Hepatocyte (in vitro differentiated cells): ENCODE measurements at regions not wholly inside any gene's neighbourhood (a gene's known extent, or its start where the extent isn't known, plus 50 kb on each side); places are given as distances from the start of the nearest gene placed in this dataset.

Source experiments
- DNase-seq: peaks from one replicate; pipeline ENCODE4 v3.0.0-alpha.2; 2016; ENCODE audit warnings: low spot score
- H2AFZ ChIP-seq: fragments of 200-600 bp; sonication (generic); 2 replicates; pipeline ENCODE4 v1.6.0; 2016; ENCODE audit warnings: antibody characterized with exemption, mild to moderate bottlenecking
- H3K27ac ChIP-seq: fragments of 200-600 bp; sonication (generic); 2 replicates; pipeline ENCODE4 v1.5.1; 2016; ENCODE audit warnings: mild to moderate bottlenecking
- H3K27me3 ChIP-seq: fragments of 200-600 bp; sonication (generic); 2 replicates; pipeline ENCODE4 v1.6.1; 2016
- H3K36me3 ChIP-seq: fragments of 200-600 bp; sonication (generic); replicated peaks from 2 replicates; pipeline ENCODE4 v1.5.1; 2016; ENCODE audit warnings: low read depth; ENCODE audit not compliant: insufficient read depth
- H3K4me1 ChIP-seq: fragments of 200-600 bp; sonication (generic); 2 replicates; pipeline ENCODE4 v1.5.1; 2016; ENCODE audit warnings: mild to moderate bottlenecking, moderate library complexity; ENCODE audit not compliant: insufficient read depth
- H3K4me2 ChIP-seq: fragments of 200-600 bp; sonication (generic); 2 replicates; pipeline ENCODE4 v1.6.0; 2016
- H3K4me3 ChIP-seq: fragments of 200-600 bp; sonication (generic); 2 replicates; pipeline ENCODE4 v1.5.1; 2016; ENCODE audit warnings: mild to moderate bottlenecking
- H3K79me2 ChIP-seq: fragments of 200-600 bp; sonication (generic); 2 replicates; pipeline ENCODE4 v1.6.0; 2017; ENCODE audit warnings: mild to moderate bottlenecking
- H3K9me2 ChIP-seq: fragments of 200-600 bp; sonication (generic); replicated peaks from 2 replicates; pipeline ENCODE4 v1.6.0; 2017; ENCODE audit warnings: mild to moderate bottlenecking; ENCODE audit not compliant: insufficient read depth
- H3K9me3 ChIP-seq: fragments of 200-600 bp; sonication (generic); 2 replicates; pipeline ENCODE4 v1.5.1; 2016; ENCODE audit warnings: low read depth, mild to moderate bottlenecking
- H4K20me1 ChIP-seq: fragments of 200-600 bp; sonication (generic); 2 replicates; pipeline ENCODE4 v1.6.0; 2016; ENCODE audit warnings: mild to moderate bottlenecking; ENCODE audit not compliant: insufficient read depth, poor library complexity, severe bottlenecking
- CTCF ChIP-seq: fragments of 200-600 bp; sonication (generic); IDR thresholded peaks from 2 replicates; pipeline ENCODE4 v1.5.1; 2016; ENCODE audit warnings: antibody characterized with exemption, mild to moderate bottlenecking; ENCODE audit not compliant: poor library complexity
- EZH2 ChIP-seq: fragments of 200-600 bp; sonication (generic); IDR thresholded peaks from 2 replicates; pipeline ENCODE4 v1.6.1; 2016; ENCODE audit warnings: antibody characterized with exemption, mild to moderate bottlenecking, borderline replicate concordance
- EZH2phosphoT487 ChIP-seq: fragments of 200-600 bp; sonication (generic); IDR thresholded peaks from one replicate; pipeline ENCODE4 v1.6.1; 2018; ENCODE audit warnings: antibody characterized with exemption, mild to moderate bottlenecking, low read depth, moderate library complexity; ENCODE audit not compliant: unreplicated experiment, severe bottlenecking
- WGBS: methylation state at CpG from one replicate; pipeline ENCODE4 v1.1.6; 2016; ENCODE audit warnings: low lambda C conversion rate; ENCODE audit errors: missing lambda C conversion rate; 5-methylcytosine and 5-hydroxymethylcytosine counted together

- H3K27me3 ChIP-seq = no peaks in the 10 kb centered on the region
- TF ChIP-seq EZH2 (no peak), CTCF (no peak), EZH2phosphoT487 (no peak)
- DNase-seq = no peak
- H3K4me2 ChIP-seq = no peak overlapping the region
- H3K36me3 ChIP-seq = no peaks in the 10 kb centered on the region
- H3K4me3 ChIP-seq = no peak overlapping the region
- no peaks in the 10 kb centered on the region for H3K9me3 ChIP-seq
- H3K27ac ChIP-seq = no peak overlapping the region
- no peaks in the 10 kb centered on the region for H3K79me2 ChIP-seq
- H3K9me2 ChIP-seq = no peaks in the 10 kb centered on the region
- no peaks in the 10 kb centered on the region for H4K20me1 ChIP-seq
- H2AFZ ChIP-seq = no peak overlapping the region
- 91% methylated on average over 3 of the region's 3 CpGs for WGBS
- no peaks in the 10 kb centered on the region for H3K4me1 ChIP-seq
Observed at GRCh38 chr1:69167876-69168275, 399.8 kb upstream of the LRRC7 start.

GRCh38 chr1:69171248-69171647 is 396.5 kb upstream of the LRRC7 start:
- no peaks in the 10 kb centered on the region for H4K20me1 ChIP-seq
- no peak overlapping the region for H3K4me2 ChIP-seq
- H3K27me3 ChIP-seq = no peaks in the 10 kb centered on the region
- no peaks in the 10 kb centered on the region for H3K9me2 ChIP-seq
- H3K27ac ChIP-seq = no peak overlapping the region
- H3K79me2 ChIP-seq = no peaks in the 10 kb centered on the region
- H2AFZ ChIP-seq = no peak overlapping the region
- no peaks in the 10 kb centered on the region for H3K9me3 ChIP-seq
- H3K4me3 ChIP-seq = no peak overlapping the region
- no peak for TF ChIP-seq EZH2
- TF ChIP-seq CTCF = no peak
- no peak for TF ChIP-seq EZH2phosphoT487
- no peak for DNase-seq
- no peaks in the 10 kb centered on the region for H3K36me3 ChIP-seq
- no peaks in the 10 kb centered on the region for H3K4me1 ChIP-seq

GRCh38 chr1:69172003-69173000 is 395.4 kb upstream of the LRRC7 start:
- Histone ChIP-seq H3K27ac (no peak overlapping the region), H3K4me3 (no peak overlapping the region), H3K9me3 (no peaks in the 10 kb centered on the region), H3K4me1 (no peaks in the 10 kb centered on the region), H4K20me1 (no peaks in the 10 kb centered on the region), H2AFZ (no peak overlapping the region), H3K27me3 (no peaks in the 10 kb centered on the region), H3K79me2 (no peaks in the 10 kb centered on the region), H3K36me3 (no peaks in the 10 kb centered on the region), H3K4me2 (no peak overlapping the region), H3K9me2 (no peaks in the 10 kb centered on the region)
- WGBS = 74% methylated on average over 7 of the region's 7 CpGs
- no peak for TF ChIP-seq CTCF
- TF ChIP-seq EZH2 = no peak
- TF ChIP-seq EZH2phosphoT487 = no peak
- no peak for DNase-seq
